ENCODE measurements at regions not wholly inside any gene's neighbourhood (a gene's known extent, or its start where the extent isn't known, plus 50 kb on each side); places are given as distances from the start of the nearest gene placed in this dataset.
"Not testable (repeated sequence)": the region's sequence is repeated elsewhere in the genome, so short reads cannot be mapped to it uniquely, and the experiment has no call there.

GRCh38 chr6:23663096-23663495 lies 462.9 kb upstream of the NRSN1 start:
- TF ChIP-seq ZBTB33 (IDR thresholded peaks at IDR 0.05) (no peak), FOXA2 (IDR thresholded peaks at IDR 0.05) (no peak), REST (IDR thresholded peaks at IDR 0.05) (no peak), RAD21 (IDR thresholded peaks at IDR 0.05) (no peak), NR2F2 (IDR thresholded peaks at IDR 0.05) (no peak), GABPA (IDR thresholded peaks at IDR 0.05 in 1 of 2, conservative IDR thresholded peaks at IDR 0.05 in 1 of 2) (no peak), CTCF (IDR thresholded peaks at IDR 0.05; ENCODE audit: low read depth, low read length, missing input control) (no peak), JUND (IDR thresholded peaks at IDR 0.05) (no peak), FOXA1 (IDR thresholded peaks at IDR 0.05) (no peak), TAF1 (conservative IDR thresholded peaks at IDR 0.05) (no peak), YY1 (IDR thresholded peaks at IDR 0.05) (no peak), RXRA (IDR thresholded peaks at IDR 0.05) (no peak), HNF4A (conservative IDR thresholded peaks at IDR 0.05) (no peak), EGR1 (IDR thresholded peaks at IDR 0.05; ENCODE audit: low read depth in 2 of 2) (no peak), HNF4G (IDR thresholded peaks at IDR 0.05) (no peak), SP1 (IDR thresholded peaks at IDR 0.05) (no peak)
- DNase-seq (ENCODE audit: low spot score) = no peak
- H3K4me3 ChIP-seq (ENCODE audit: low read depth in 1 of 3, low read length in 3 of 3) = no peak overlapping the region
- no peak overlapping the region for H3K27ac ChIP-seq (ENCODE audit: low read depth in 1 of 2, low read length in 2 of 2)
- H3K36me3 ChIP-seq (ENCODE audit: control insufficient read depth in 4 of 4, insufficient read depth in 3 of 4, low read depth in 1 of 4, low read length in 3 of 4) = no peaks in the 10 kb centered on the region
- peaks cover 0 to 16% (median under 1%) of the 10 kb centered on the region in 4 donors for H3K9me3 ChIP-seq (ENCODE audit: control insufficient read depth in 4 of 4, low read length in 3 of 4)
- H3K4me1 ChIP-seq (ENCODE audit: control insufficient read depth in 4 of 4, insufficient read depth in 4 of 4, low read length in 3 of 4) = no peaks in the 10 kb centered on the region
- WGBS = 88% methylated on average over 3 of the region's 3 CpGs
- H3K9ac ChIP-seq (ENCODE audit: low read depth in 1 of 2, low read length in 2 of 2) = no peak overlapping the region
- no peaks in the 10 kb centered on the region for H3K27me3 ChIP-seq (ENCODE audit: control insufficient read depth in 4 of 4, insufficient read depth in 4 of 4, low read length in 3 of 4)

- Histone ChIP-seq H3K9me3 (ENCODE audit: control insufficient read depth in 4 of 4, low read length in 3 of 4) (peaks cover 0 to 18% (median under 1%) of the 10 kb centered on the region in 4 donors), H3K4me1 (ENCODE audit: control insufficient read depth in 4 of 4, insufficient read depth in 4 of 4, low read length in 3 of 4) (no peaks in the 10 kb centered on the region), H3K36me3 (ENCODE audit: control insufficient read depth in 4 of 4, insufficient read depth in 3 of 4, low read depth in 1 of 4, low read length in 3 of 4) (no peaks in the 10 kb centered on the region), H3K27ac (ENCODE audit: low read depth in 1 of 2, low read length in 2 of 2) (no peak overlapping the region), H3K27me3 (ENCODE audit: control insufficient read depth in 4 of 4, insufficient read depth in 4 of 4, low read length in 3 of 4) (no peaks in the 10 kb centered on the region), H3K4me3 (ENCODE audit: low read depth in 1 of 3, low read length in 3 of 3) (no peak overlapping the region), H3K9ac (ENCODE audit: low read depth in 1 of 2, low read length in 2 of 2) (no peak overlapping the region)
- no peak for DNase-seq (ENCODE audit: low spot score)
- TF ChIP-seq TAF1 (conservative IDR thresholded peaks at IDR 0.05) (no peak), FOXA1 (IDR thresholded peaks at IDR 0.05) (no peak), RAD21 (IDR thresholded peaks at IDR 0.05) (no peak), JUND (IDR thresholded peaks at IDR 0.05) (no peak), HNF4G (IDR thresholded peaks at IDR 0.05) (no peak), ZBTB33 (IDR thresholded peaks at IDR 0.05) (no peak)
- WGBS = 83% methylated on average over 1 of the region's 1 CpG
Observed at GRCh38 chr6:23663652-23664051, 462.4 kb upstream of the NRSN1 start.

- not testable (repeated sequence) for H3K4me1 ChIP-seq (ENCODE audit: control insufficient read depth in 4 of 4, insufficient read depth in 4 of 4, low read length in 3 of 4); H3K27ac ChIP-seq (ENCODE audit: low read depth in 1 of 2, low read length in 2 of 2); H3K4me3 ChIP-seq (ENCODE audit: low read depth in 1 of 3, low read length in 3 of 3); H3K9ac ChIP-seq (ENCODE audit: low read depth in 1 of 2, low read length in 2 of 2); H3K27me3 ChIP-seq (ENCODE audit: control insufficient read depth in 4 of 4, insufficient read depth in 4 of 4, low read length in 3 of 4); DNase-seq (ENCODE audit: low spot score); H3K36me3 ChIP-seq (ENCODE audit: control insufficient read depth in 4 of 4, insufficient read depth in 3 of 4, low read depth in 1 of 4, low read length in 3 of 4)
- WGBS = 88% methylated on average over 6 of the region's 6 CpGs
- peaks cover 0 to 28% (median 2%) of the 10 kb centered on the region in 4 donors for H3K9me3 ChIP-seq (ENCODE audit: control insufficient read depth in 4 of 4, low read length in 3 of 4)
Observed at GRCh38 chr6:23665911-23666310, 460.1 kb upstream of the NRSN1 start.
